ENCODE measurements at regions not wholly inside any gene's neighbourhood (a gene's known extent, or its start where the extent isn't known, plus 50 kb on each side); places are given as distances from the start of the nearest gene placed in this dataset.

DNA sequence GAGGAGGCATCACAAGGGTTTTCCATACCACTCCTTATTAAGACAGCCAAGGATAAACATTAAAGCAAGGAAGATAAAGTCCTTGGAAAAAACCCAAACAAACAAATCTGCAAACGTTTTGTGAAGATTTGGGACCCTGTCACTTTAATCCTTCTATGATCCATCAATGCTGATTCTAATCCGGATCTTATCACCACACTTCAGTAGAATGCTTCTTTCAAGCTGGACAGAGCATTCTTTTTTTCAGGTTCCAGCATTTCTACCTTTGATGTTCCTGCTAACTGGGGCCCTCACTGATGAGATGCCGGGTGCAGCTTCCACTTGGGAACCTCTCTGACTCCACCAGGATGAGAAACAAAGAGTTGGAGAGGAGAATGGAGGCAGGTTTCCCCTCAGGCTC, 132.8 kb upstream of the SHB start:
- TF ChIP-seq EZH2 (IDR thresholded peaks at IDR 0.05; ENCODE audit: insufficient read depth, poor library complexity, severe bottlenecking) (no peak), EZH2phosphoT487 (IDR thresholded peaks at IDR 0.05; ENCODE audit: insufficient read depth, low read depth) (no peak)
